ENCODE measurements at regions not wholly inside any gene's neighbourhood (a gene's known extent, or its start where the extent isn't known, plus 50 kb on each side); places are given as distances from the start of the nearest gene placed in this dataset.

GRCh38 chr5:144864118-144864517 lies 693.4 kb downstream of the KCTD16 start:
- intact Hi-C loops (cut with micrococcal nuclease) = no loop called here
- no peak overlapping the region for H3K4me3 Mint-ChIP-seq

GRCh38 chr5:144857454-144857853 lies 686.8 kb downstream of the KCTD16 start:
- no peak for DNase-seq
- Mint-ChIP-seq H3K9me3 (peaks cover 10% of the 10 kb centered on the region), H3K36me3 (no peaks in the 10 kb centered on the region), H3K27ac (no peak overlapping the region), H3K27me3 (no peaks in the 10 kb centered on the region), H3K4me3 (no peak overlapping the region), H3K4me1 (ENCODE audit: low read depth) (no peaks in the 10 kb centered on the region)
- intact Hi-C loops (cut with micrococcal nuclease) = no loop called here
- ChIA-PET POLR2A (no interaction called here), CTCF (no interaction called here)

More at GRCh38 chr5:144864118-144864517, 693.4 kb downstream of the KCTD16 start:
- no peaks in the 10 kb centered on the region for H3K4me1 Mint-ChIP-seq (ENCODE audit: low read depth)
- H3K36me3 Mint-ChIP-seq = no peaks in the 10 kb centered on the region
- H3K27ac Mint-ChIP-seq = no peak overlapping the region
- no peak for DNase-seq
- peaks cover 24% of the 10 kb centered on the region for H3K9me3 Mint-ChIP-seq
- ChIA-PET POLR2A (no interaction called here), CTCF (no interaction called here)
- H3K27me3 Mint-ChIP-seq = no peaks in the 10 kb centered on the region

- Mint-ChIP-seq H3K27ac (no peak overlapping the region), H3K4me1 (ENCODE audit: low read depth) (no peaks in the 10 kb centered on the region), H3K36me3 (no peaks in the 10 kb centered on the region), H3K4me3 (no peak overlapping the region), H3K27me3 (no peaks in the 10 kb centered on the region), H3K9me3 (peaks cover 26% of the 10 kb centered on the region)
- CTCF ChIA-PET = no interaction called here
- intact Hi-C loops (cut with micrococcal nuclease) = no loop called here
- no peak for DNase-seq
- POLR2A ChIA-PET = no interaction called here
These were observed 673.4 kb downstream of the KCTD16 start for GRCh38 chr5:144844086-144844485.

- Mint-ChIP-seq H3K4me3 (no peak overlapping the region), H3K27me3 (no peaks in the 10 kb centered on the region), H3K9me3 (peaks cover 6% of the 10 kb centered on the region), H3K36me3 (no peaks in the 10 kb centered on the region), H3K4me1 (ENCODE audit: low read depth) (no peaks in the 10 kb centered on the region), H3K27ac (no peak overlapping the region)
- DNase-seq = no peak
- CTCF ChIA-PET = no interaction called here
- intact Hi-C loops (cut with micrococcal nuclease) = no loop called here
- POLR2A ChIA-PET = no interaction called here
These were observed 661.7 kb downstream of the KCTD16 start for GRCh38 chr5:144832416-144832815.

GRCh38 chr5:144831650-144832049 lies 661.0 kb downstream of the KCTD16 start:
- Mint-ChIP-seq H3K36me3 (no peaks in the 10 kb centered on the region), H3K4me1 (ENCODE audit: low read depth) (no peaks in the 10 kb centered on the region), H3K4me3 (no peak overlapping the region)

GRCh38 chr5:144822503-144822902 lies 651.8 kb downstream of the KCTD16 start:
- Mint-ChIP-seq H3K4me1 (ENCODE audit: low read depth) (no peaks in the 10 kb centered on the region), H3K27ac (no peak overlapping the region), H3K4me3 (no peak overlapping the region), H3K36me3 (no peaks in the 10 kb centered on the region), H3K27me3 (no peaks in the 10 kb centered on the region), H3K9me3 (peaks cover 18% of the 10 kb centered on the region)
- ChIA-PET CTCF (no interaction called here), POLR2A (no interaction called here)
- no peak for DNase-seq
- intact Hi-C loops (cut with micrococcal nuclease) = no loop called here

More at GRCh38 chr5:144831650-144832049, 661.0 kb downstream of the KCTD16 start:
- Mint-ChIP-seq H3K27me3 (no peaks in the 10 kb centered on the region), H3K9me3 (peaks cover 6% of the 10 kb centered on the region), H3K27ac (no peak overlapping the region)
- intact Hi-C loops (cut with micrococcal nuclease) = no loop called here
- no peak for DNase-seq
- ChIA-PET CTCF (no interaction called here), POLR2A (no interaction called here)

GRCh38 chr5:144820278-144820677 lies 649.6 kb downstream of the KCTD16 start:
- Mint-ChIP-seq H3K36me3 (no peaks in the 10 kb centered on the region), H3K27ac (no peak overlapping the region), H3K27me3 (no peaks in the 10 kb centered on the region), H3K4me3 (no peak overlapping the region), H3K4me1 (ENCODE audit: low read depth) (no peaks in the 10 kb centered on the region), H3K9me3 (peaks cover 13% of the 10 kb centered on the region)
- POLR2A ChIA-PET = no interaction called here
- CTCF ChIA-PET = no interaction called here
- intact Hi-C loops (cut with micrococcal nuclease) = no loop called here
- no peak for DNase-seq

GRCh38 chr5:144815131-144815530 lies 644.5 kb downstream of the KCTD16 start:
- Mint-ChIP-seq H3K4me3 (no peak overlapping the region), H3K4me1 (ENCODE audit: low read depth) (no peaks in the 10 kb centered on the region), H3K36me3 (no peaks in the 10 kb centered on the region), H3K9me3 (peaks cover 15% of the 10 kb centered on the region), H3K27me3 (no peaks in the 10 kb centered on the region), H3K27ac (no peak overlapping the region)
- intact Hi-C loops (cut with micrococcal nuclease) = no loop called here
- ChIA-PET POLR2A (no interaction called here), CTCF (no interaction called here)
- no peak for DNase-seq

- Mint-ChIP-seq H3K9me3 (peaks cover 23% of the 10 kb centered on the region), H3K4me1 (ENCODE audit: low read depth) (no peaks in the 10 kb centered on the region), H3K36me3 (no peaks in the 10 kb centered on the region), H3K27me3 (no peaks in the 10 kb centered on the region), H3K4me3 (no peak overlapping the region), H3K27ac (no peak overlapping the region)
- POLR2A ChIA-PET = no interaction called here
- intact Hi-C loops (cut with micrococcal nuclease) = no loop called here
- no peak for DNase-seq
- CTCF ChIA-PET = no interaction called here
These were observed 642.1 kb downstream of the KCTD16 start for GRCh38 chr5:144812763-144813162.

- Mint-ChIP-seq H3K27ac (no peak overlapping the region), H3K27me3 (no peaks in the 10 kb centered on the region), H3K36me3 (no peaks in the 10 kb centered on the region), H3K4me3 (no peak overlapping the region), H3K9me3 (no peaks in the 10 kb centered on the region), H3K4me1 (ENCODE audit: low read depth) (no peaks in the 10 kb centered on the region)
- ChIA-PET CTCF (no interaction called here), POLR2A (no interaction called here)
- intact Hi-C loops (cut with micrococcal nuclease) = no loop called here
- DNase-seq = no peak
These were observed 629.5 kb downstream of the KCTD16 start for GRCh38 chr5:144800169-144800568.

GRCh38 chr5:144798595-144798994 lies 627.9 kb downstream of the KCTD16 start:
- H3K9me3 Mint-ChIP-seq = no peaks in the 10 kb centered on the region
- intact Hi-C loops (cut with micrococcal nuclease) = no loop called here
- DNase-seq = no peak
- H3K4me3 Mint-ChIP-seq = no peak overlapping the region
- H3K27ac Mint-ChIP-seq = no peak overlapping the region
- H3K4me1 Mint-ChIP-seq (ENCODE audit: low read depth) = no peaks in the 10 kb centered on the region
- ChIA-PET POLR2A (no interaction called here), CTCF (no interaction called here)
- no peaks in the 10 kb centered on the region for H3K27me3 Mint-ChIP-seq
- no peaks in the 10 kb centered on the region for H3K36me3 Mint-ChIP-seq

- Mint-ChIP-seq H3K4me3 (no peak overlapping the region), H3K27me3 (no peaks in the 10 kb centered on the region), H3K9me3 (peaks cover 15% of the 10 kb centered on the region), H3K36me3 (no peaks in the 10 kb centered on the region), H3K4me1 (ENCODE audit: low read depth) (no peaks in the 10 kb centered on the region), H3K27ac (no peak overlapping the region)
- ChIA-PET CTCF (no interaction called here), POLR2A (no interaction called here)
- intact Hi-C loops (cut with micrococcal nuclease) = no loop called here
- DNase-seq = no peak
These were observed 624.2 kb downstream of the KCTD16 start for GRCh38 chr5:144794922-144795321.

GRCh38 chr5:144788556-144788955 lies 617.9 kb downstream of the KCTD16 start:
- ChIA-PET CTCF (no interaction called here), POLR2A (no interaction called here)
- H3K4me3 Mint-ChIP-seq = no peak overlapping the region
- no peaks in the 10 kb centered on the region for H3K4me1 Mint-ChIP-seq (ENCODE audit: low read depth)
- intact Hi-C loops (cut with micrococcal nuclease) = no loop called here
- H3K9me3 Mint-ChIP-seq = peaks cover 17% of the 10 kb centered on the region
- no peak for DNase-seq
- H3K27me3 Mint-ChIP-seq = no peaks in the 10 kb centered on the region
- no peak overlapping the region for H3K27ac Mint-ChIP-seq
- no peaks in the 10 kb centered on the region for H3K36me3 Mint-ChIP-seq

GRCh38 chr5:144788046-144788445 lies 617.4 kb downstream of the KCTD16 start:
- intact Hi-C loops (cut with micrococcal nuclease) = no loop called here
- CTCF ChIA-PET = no interaction called here
- Mint-ChIP-seq H3K27ac (no peak overlapping the region), H3K36me3 (no peaks in the 10 kb centered on the region), H3K4me3 (no peak overlapping the region), H3K4me1 (ENCODE audit: low read depth) (no peaks in the 10 kb centered on the region), H3K27me3 (no peaks in the 10 kb centered on the region), H3K9me3 (peaks cover 15% of the 10 kb centered on the region)
- POLR2A ChIA-PET = no interaction called here
- no peak for DNase-seq

Data from activated CD4-positive, alpha-beta memory T cell treated with anti-CD3 and anti-CD28 coated beads for 36 hours (primary cell).